ENCODE measurements at regions not wholly inside any gene's neighbourhood (a gene's known extent, or its start where the extent isn't known, plus 50 kb on each side); places are given as distances from the start of the nearest gene placed in this dataset.

DNA sequence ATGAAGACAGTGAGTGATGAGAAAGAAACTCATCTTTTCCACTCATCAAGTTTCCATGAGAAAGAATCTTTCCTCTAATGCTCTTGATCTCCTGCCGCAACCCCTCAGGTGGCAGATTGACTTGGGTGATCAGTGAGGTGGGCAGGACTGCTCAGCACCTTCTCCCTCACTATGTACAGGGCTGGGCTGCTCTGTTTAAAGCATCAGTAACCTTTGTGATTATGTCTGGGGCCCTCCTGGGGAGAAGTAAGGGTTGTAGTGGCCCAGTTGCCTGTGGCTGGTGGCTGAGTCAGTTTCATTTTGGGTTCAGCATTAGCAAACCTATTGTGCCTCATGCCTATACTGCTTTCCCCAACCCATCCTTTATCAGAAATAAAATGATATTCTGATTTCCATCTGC lies 366.0 kb downstream of the TTLL7 start:
- TF ChIP-seq POLR2AphosphoS5 (IDR thresholded peaks at IDR 0.05): no peak
- no peak for TF ChIP-seq POLR2A (IDR thresholded peaks at IDR 0.05)
- TF ChIP-seq, protein P1, sequence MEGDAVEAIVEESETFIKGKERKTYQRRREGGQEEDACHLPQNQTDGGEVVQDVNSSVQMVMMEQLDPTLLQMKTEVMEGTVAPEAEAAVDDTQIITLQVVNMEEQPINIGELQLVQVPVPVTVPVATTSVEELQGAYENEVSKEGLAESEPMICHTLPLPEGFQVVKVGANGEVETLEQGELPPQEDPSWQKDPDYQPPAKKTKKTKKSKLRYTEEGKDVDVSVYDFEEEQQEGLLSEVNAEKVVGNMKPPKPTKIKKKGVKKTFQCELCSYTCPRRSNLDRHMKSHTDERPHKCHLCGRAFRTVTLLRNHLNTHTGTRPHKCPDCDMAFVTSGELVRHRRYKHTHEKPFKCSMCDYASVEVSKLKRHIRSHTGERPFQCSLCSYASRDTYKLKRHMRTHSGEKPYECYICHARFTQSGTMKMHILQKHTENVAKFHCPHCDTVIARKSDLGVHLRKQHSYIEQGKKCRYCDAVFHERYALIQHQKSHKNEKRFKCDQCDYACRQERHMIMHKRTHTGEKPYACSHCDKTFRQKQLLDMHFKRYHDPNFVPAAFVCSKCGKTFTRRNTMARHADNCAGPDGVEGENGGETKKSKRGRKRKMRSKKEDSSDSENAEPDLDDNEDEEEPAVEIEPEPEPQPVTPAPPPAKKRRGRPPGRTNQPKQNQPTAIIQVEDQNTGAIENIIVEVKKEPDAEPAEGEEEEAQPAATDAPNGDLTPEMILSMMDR (IDR thresholded peaks at IDR 0.05): no peak
- no peak for TF ChIP-seq EP300 (IDR thresholded peaks at IDR 0.05; ENCODE audit: low read depth)
- in situ Hi-C loops (cut with MboI; ENCODE audit: low pct_ligation_motif_present in 1 of 4, low pct_unique_long_range_greater_than_20kb in 1 of 4, low sequenced_read_pairs in 3 of 4): no loop called here
- 87% methylated on average over 1 of the region's 1 CpG; no CpG with 5 or more reads in 1 of the 2 donors for WGBS, 2 donors (ENCODE audit: low coverage in 1 of 2)

DNA sequence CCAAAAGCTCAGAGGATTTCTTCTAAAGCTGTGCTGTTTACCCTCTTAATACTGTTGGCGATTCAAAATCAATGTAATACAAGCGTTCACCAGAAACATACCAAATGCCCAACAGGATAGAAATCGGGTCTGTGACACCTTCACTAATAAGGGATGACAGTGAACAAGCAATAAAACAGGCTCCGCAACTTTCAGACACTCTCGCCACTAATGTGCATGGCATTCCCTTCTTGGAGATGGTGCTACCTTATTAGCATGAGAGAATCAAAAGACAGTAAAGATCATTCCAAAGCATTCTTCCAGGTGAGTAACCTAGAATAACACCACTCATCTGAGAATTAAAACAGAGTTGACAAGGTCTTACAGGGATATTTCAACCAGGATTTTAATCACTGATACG lies 367.1 kb downstream of the TTLL7 start:
- H3K36me3 ChIP-seq: no peaks in the 10 kb centered on the region
- no peak for DNase-seq
- no peaks in the 10 kb centered on the region for H3K4me1 ChIP-seq
- H3K27ac ChIP-seq: no peak overlapping the region
- intact Hi-C loops (cut with DNase I; ENCODE audit: low total_unique reads): no loop called here
- WGBS, 2 donors (ENCODE audit: low coverage in 1 of 2): 82 to 84% methylated on average over 6 of the region's 6 CpGs
- no peak overlapping the region for H3K4me3 ChIP-seq
- H3K27me3 ChIP-seq: no peaks in the 10 kb centered on the region
- in situ Hi-C loops (cut with MboI; ENCODE audit: low pct_ligation_motif_present in 1 of 4, low pct_unique_long_range_greater_than_20kb in 1 of 4, low sequenced_read_pairs in 3 of 4): no loop called here
- TF ChIP-seq EP300 (IDR thresholded peaks at IDR 0.05; ENCODE audit: low read depth): no peak
- no peak for TF ChIP-seq POLR2AphosphoS5 (IDR thresholded peaks at IDR 0.05)
- TF ChIP-seq, protein P1 (IDR thresholded peaks at IDR 0.05): no peak
- no peak for TF ChIP-seq POLR2A (IDR thresholded peaks at IDR 0.05)
- H3K9me3 ChIP-seq: no peaks in the 10 kb centered on the region

More for the DNA sequence above, 366.0 kb downstream of the TTLL7 start:
- Histone ChIP-seq H3K4me1 (no peaks in the 10 kb centered on the region), H3K36me3 (no peaks in the 10 kb centered on the region), H3K9me3 (no peaks in the 10 kb centered on the region), H3K27ac (no peak overlapping the region), H3K27me3 (no peaks in the 10 kb centered on the region), H3K4me3 (no peak overlapping the region)
- intact Hi-C loops (cut with DNase I; ENCODE audit: low total_unique reads): no loop called here
- DNase-seq: no peak

DNA sequence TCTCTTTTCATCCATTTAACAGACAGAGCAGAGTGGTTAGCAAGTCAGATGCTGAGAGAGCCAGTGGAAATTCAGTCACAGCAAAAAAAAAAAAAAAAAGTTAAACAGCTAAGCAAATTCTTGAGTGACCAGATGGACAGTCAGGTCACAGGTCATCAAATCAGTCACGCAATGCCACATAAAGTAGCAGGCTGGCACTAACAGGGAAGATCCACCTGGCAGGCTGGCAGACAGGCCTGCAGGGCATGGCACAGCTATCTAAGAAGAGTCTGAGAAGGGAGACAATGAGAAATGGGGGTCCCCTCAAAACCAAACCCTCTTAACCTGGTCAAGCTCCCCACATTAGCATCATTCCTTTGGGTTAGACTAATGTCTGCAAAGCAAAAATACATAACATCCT lies 371.9 kb downstream of the TTLL7 start:
- 91% methylated on average over 1 of the region's 1 CpG; no CpG with 5 or more reads in 1 of the 2 donors for WGBS, 2 donors (ENCODE audit: low coverage in 1 of 2)
- TF ChIP-seq POLR2A (IDR thresholded peaks at IDR 0.05) (no peak), EP300 (IDR thresholded peaks at IDR 0.05; ENCODE audit: low read depth) (no peak), POLR2AphosphoS5 (IDR thresholded peaks at IDR 0.05) (no peak)
- TF ChIP-seq, protein P1 (IDR thresholded peaks at IDR 0.05): no peak
- H3K27ac ChIP-seq: no peak overlapping the region
- H3K9me3 ChIP-seq: no peaks in the 10 kb centered on the region
- no peaks in the 10 kb centered on the region for H3K36me3 ChIP-seq
- intact Hi-C loops (cut with DNase I; ENCODE audit: low total_unique reads) (no loop called here), in situ Hi-C loops (cut with MboI; ENCODE audit: low pct_ligation_motif_present in 1 of 4, low pct_unique_long_range_greater_than_20kb in 1 of 4, low sequenced_read_pairs in 3 of 4) (no loop called here)
- DNase-seq: no peak
- no peaks in the 10 kb centered on the region for H3K4me1 ChIP-seq
- no peaks in the 10 kb centered on the region for H3K27me3 ChIP-seq
- no peak overlapping the region for H3K4me3 ChIP-seq

DNA sequence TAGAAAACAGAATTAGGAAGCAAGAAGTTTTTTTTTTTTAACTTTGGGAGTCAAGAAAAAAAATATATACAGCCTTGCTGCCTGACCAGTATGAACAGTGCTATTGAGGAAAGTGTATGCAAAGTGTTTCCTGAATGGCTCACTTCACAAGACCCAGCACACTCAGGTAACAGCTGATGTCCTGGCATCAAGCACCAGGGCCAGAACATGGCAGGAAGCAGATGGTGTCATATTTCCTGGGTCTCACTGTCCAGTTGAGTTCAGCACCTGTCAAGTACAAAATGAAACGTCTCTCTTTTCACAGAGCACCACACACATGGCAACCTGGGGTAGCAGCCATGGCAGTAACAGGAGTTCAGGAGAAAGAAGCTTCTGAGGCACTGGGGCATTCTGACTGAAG lies 372.3 kb downstream of the TTLL7 start:
- in situ Hi-C loops (cut with MboI; ENCODE audit: low pct_ligation_motif_present in 1 of 4, low pct_unique_long_range_greater_than_20kb in 1 of 4, low sequenced_read_pairs in 3 of 4): no loop called here
- WGBS, 2 donors (ENCODE audit: low coverage in 1 of 2): 28% methylated on average over 1 of the region's 1 CpG; no CpG with 5 or more reads in 1 of the 2 donors
- H3K36me3 ChIP-seq: no peaks in the 10 kb centered on the region

More for the DNA sequence above, 372.3 kb downstream of the TTLL7 start:
- intact Hi-C loops (cut with DNase I; ENCODE audit: low total_unique reads): no loop called here
- TF ChIP-seq POLR2AphosphoS5 (IDR thresholded peaks at IDR 0.05): no peak
- no peak for TF ChIP-seq EP300 (IDR thresholded peaks at IDR 0.05; ENCODE audit: low read depth)
- TF ChIP-seq, protein P1 (IDR thresholded peaks at IDR 0.05): no peak
- no peak for TF ChIP-seq POLR2A (IDR thresholded peaks at IDR 0.05)
- no peak overlapping the region for H3K4me3 ChIP-seq
- H3K27ac ChIP-seq: no peak overlapping the region
- no peaks in the 10 kb centered on the region for H3K4me1 ChIP-seq
- DNase-seq: no peak
- no peaks in the 10 kb centered on the region for H3K9me3 ChIP-seq
- H3K27me3 ChIP-seq: no peaks in the 10 kb centered on the region
